Aorta (tissue), 5 donors: ENCODE measurements at regions not wholly inside any gene's neighbourhood (a gene's known extent, or its start where the extent isn't known, plus 50 kb on each side); places are given as distances from the start of the nearest gene placed in this dataset.

Experiments
- ATAC-seq: fragments of 200-7000 bp; cut with Tn5 transposase; one replicate; pipeline ENCODE4 v1.9.1; 2022; ENCODE audit warnings: moderate library complexity; ENCODE audit not compliant: low FRiP score
- DNase-seq, 2 donors: peaks; one replicate each; pipeline ENCODE4 v3.0.0-alpha.2; 2020
- H3K27ac ChIP-seq, 2 donors: one replicate each; pipeline ENCODE4 v1.5.1; 2013; ENCODE audit warnings: low read length in 2 of 2, mild to moderate bottlenecking in 2 of 2, moderate library complexity in 2 of 2, control low read depth in 1 of 2, inconsistent platforms in 1 of 2, low read depth in 1 of 2
- H3K27me3 ChIP-seq, 2 donors: one replicate each; pipeline ENCODE4 v1.6.1; 2013; ENCODE audit warnings: control low read depth in 1 of 2, low read length in 1 of 2, mild to moderate bottlenecking in 1 of 2, moderate library complexity in 1 of 2; ENCODE audit not compliant: insufficient read depth in 2 of 2, control insufficient read depth in 1 of 2
- H3K36me3 ChIP-seq, 2 donors: one replicate each; pipeline ENCODE4 v1.6.1; 2013; ENCODE audit warnings: control low read depth in 1 of 2, low read length in 1 of 2, mild to moderate bottlenecking in 1 of 2; ENCODE audit not compliant: insufficient read depth in 2 of 2, control insufficient read depth in 1 of 2
- H3K4me1 ChIP-seq, 2 donors: one replicate each; pipeline ENCODE4 v1.6.1; 2013; ENCODE audit warnings: low read length in 2 of 2, control low read depth in 1 of 2, mild to moderate bottlenecking in 1 of 2, moderate library complexity in 1 of 2; ENCODE audit not compliant: insufficient read depth in 2 of 2, control insufficient read depth in 1 of 2
- H3K4me3 ChIP-seq, 2 donors: one replicate each; pipeline ENCODE4 v1.5.1; 2013; ENCODE audit warnings: low read length in 2 of 2, control low read depth in 1 of 2, mild to moderate bottlenecking in 1 of 2
- H3K9me3 ChIP-seq: one replicate; pipeline ENCODE4 v1.6.1; 2013; ENCODE audit warnings: mild to moderate bottlenecking, low read length; ENCODE audit not compliant: control insufficient read depth
- WGBS, 2 donors: extraction: QIAGEN DNeasy Blood & Tissue Kit; methylation state at CpG; one replicate each; pipeline ENCODE4 v1.1.7; 2013; 5-methylcytosine and 5-hydroxymethylcytosine counted together
- intact Hi-C, 2 donors: fragments of 100-400 bp; cut with DNase I; formaldehyde crosslinking; loops; one replicate each; pipeline versions ENCODE4 v1.14.2 to v1.15.0; 2022
- donor health status: healthy with polysubstance abuse.
- donor health status: Bipolar disorder and iron deficiency.
- donor health status: DM: no; HTN: no; CAD: no.
- donor health status: DM: no; HTN: no; CAD: no.
- donor health status: DM: yes; HTN: yes; CAD: no.

GRCh38 chr11:43239791-43240190 is 72.0 kb upstream of the API5 start:
- Histone ChIP-seq H3K27ac (no peak overlapping the region), H3K4me1 (no peaks in the 10 kb centered on the region), H3K9me3 (no peaks in the 10 kb centered on the region), H3K36me3 (no peaks in the 10 kb centered on the region), H3K27me3 (no peaks in the 10 kb centered on the region), H3K4me3 (no peak overlapping the region)
- ATAC-seq (no peak), DNase-seq (no peak)
- intact Hi-C loops = no loop called here
- WGBS, 2 donors = 65 to 70% methylated on average over 3 of the region's 3 CpGs

- H3K27ac ChIP-seq = no peak overlapping the region
- H3K36me3 ChIP-seq = no peaks in the 10 kb centered on the region
- 47 to 63% methylated on average over 1 of the region's 1 CpG for WGBS, 2 donors
- no peaks in the 10 kb centered on the region for H3K4me1 ChIP-seq
- no peaks in the 10 kb centered on the region for H3K9me3 ChIP-seq
- ATAC-seq = no peak
- intact Hi-C loops = no loop called here
- H3K27me3 ChIP-seq = no peaks in the 10 kb centered on the region
- DNase-seq = no peak
- H3K4me3 ChIP-seq = no peak overlapping the region
These were observed 69.4 kb upstream of the API5 start for GRCh38 chr11:43242401-43242800.

- no peak for DNase-seq
- Histone ChIP-seq H3K9me3 (no peaks in the 10 kb centered on the region), H3K36me3 (no peaks in the 10 kb centered on the region), H3K4me1 (no peaks in the 10 kb centered on the region), H3K27ac (no peak overlapping the region), H3K27me3 (no peaks in the 10 kb centered on the region), H3K4me3 (no peak overlapping the region)
- intact Hi-C loops = no loop called here
- no peak for ATAC-seq
- 25 to 26% methylated on average over 3 of the region's 3 CpGs for WGBS, 2 donors
These were observed 67.9 kb upstream of the API5 start for GRCh38 chr11:43243927-43244326.

GRCh38 chr11:43245466-43245865 is 66.3 kb upstream of the API5 start:
- intact Hi-C loops = no loop called here
- H3K27ac ChIP-seq = no peak overlapping the region
- no peaks in the 10 kb centered on the region for H3K9me3 ChIP-seq
- H3K36me3 ChIP-seq = no peaks in the 10 kb centered on the region
- ATAC-seq (no peak), DNase-seq (no peak)
- H3K27me3 ChIP-seq = no peaks in the 10 kb centered on the region
- 8 to 14% methylated on average over 4 of the region's 4 CpGs for WGBS, 2 donors
- H3K4me1 ChIP-seq = no peaks in the 10 kb centered on the region
- no peak overlapping the region for H3K4me3 ChIP-seq

GRCh38 chr11:43250309-43250708 is 61.5 kb upstream of the API5 start:
- H3K4me1 ChIP-seq = no peaks in the 10 kb centered on the region
- peaks cover 2% of the 10 kb centered on the region for H3K9me3 ChIP-seq
- H3K36me3 ChIP-seq = no peaks in the 10 kb centered on the region
- no peak for DNase-seq
- no peak for ATAC-seq
- no peak overlapping the region for H3K27ac ChIP-seq
- H3K27me3 ChIP-seq = no peaks in the 10 kb centered on the region
- no peak overlapping the region for H3K4me3 ChIP-seq
- intact Hi-C loops = no loop called here

GRCh38 chr11:43261775-43262174 is 50.0 kb upstream of the API5 start:
- Histone ChIP-seq H3K4me1 (no peaks in the 10 kb centered on the region), H3K9me3 (peaks cover 1% of the 10 kb centered on the region), H3K36me3 (no peaks in the 10 kb centered on the region), H3K4me3 (no peak overlapping the region), H3K27me3 (no peaks in the 10 kb centered on the region), H3K27ac (no peak overlapping the region)
- intact Hi-C loops = no loop called here
- DNase-seq = no peak
- WGBS, 2 donors = 85 to 88% methylated on average over 2 of the region's 2 CpGs
- ATAC-seq = no peak
